ENCODE measurements at regions not wholly inside any gene's neighbourhood (a gene's known extent, or its start where the extent isn't known, plus 50 kb on each side); places are given as distances from the start of the nearest gene placed in this dataset.
A peak's percentile ranks its signal among the peaks of the same experiment; 100 is the strongest.

DNA sequence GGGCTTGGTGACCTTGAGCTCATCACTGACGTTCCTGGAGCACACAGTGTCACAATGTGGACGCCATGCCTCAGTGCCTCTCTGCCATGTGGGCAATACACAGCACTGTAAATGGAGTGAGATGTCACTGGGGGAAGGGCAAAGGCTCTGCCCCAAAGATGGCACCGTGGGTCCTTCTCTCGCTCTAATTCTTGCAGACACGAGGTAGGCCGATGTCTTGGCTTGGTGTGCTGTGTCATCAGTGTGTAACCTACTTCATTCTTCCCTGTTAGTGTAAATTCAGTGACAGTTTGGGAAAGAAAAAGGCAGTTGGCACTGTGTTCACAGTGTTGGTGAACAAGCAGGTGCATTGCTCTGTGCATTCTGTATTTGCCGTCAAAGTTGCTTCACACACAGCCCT is 309.3 kb upstream of the MYT1L start:
- no peak for DNase-seq (ENCODE audit: extremely low read depth in 1 of 2, low read depth in 1 of 2)

- DNase-seq (ENCODE audit: extremely low read depth in 1 of 2, low read depth in 1 of 2): no peak
Measured at GRCh38 chr2:2639251-2640139, 308.4 kb upstream of the MYT1L start.

GRCh38 chr2:2638547-2639220 is 307.6 kb upstream of the MYT1L start:
- DNase-seq (ENCODE audit: extremely low read depth in 1 of 2, low read depth in 1 of 2): no peak

DNA sequence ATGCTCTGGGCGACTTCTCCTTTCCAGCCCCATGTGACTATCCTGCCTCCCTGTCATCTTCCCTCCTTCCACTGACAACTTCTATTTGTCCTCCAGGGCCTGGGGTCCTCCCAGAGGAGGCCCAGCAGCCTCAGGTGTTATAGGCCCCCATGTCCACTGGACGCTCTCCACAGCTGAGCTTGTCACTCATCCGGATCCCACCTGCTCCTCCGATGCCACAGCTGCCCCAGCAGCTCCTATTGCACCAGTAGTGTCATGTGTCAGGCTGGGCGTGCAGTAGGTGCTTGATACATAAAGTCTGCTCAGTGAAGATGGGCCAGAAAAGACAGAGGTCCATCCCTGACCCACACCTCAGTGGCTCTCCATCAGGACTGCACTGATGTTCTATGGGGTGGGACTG is 305.7 kb upstream of the MYT1L start:
- DNase-seq (ENCODE audit: extremely low read depth in 1 of 2, low read depth in 1 of 2): no peak

DNA sequence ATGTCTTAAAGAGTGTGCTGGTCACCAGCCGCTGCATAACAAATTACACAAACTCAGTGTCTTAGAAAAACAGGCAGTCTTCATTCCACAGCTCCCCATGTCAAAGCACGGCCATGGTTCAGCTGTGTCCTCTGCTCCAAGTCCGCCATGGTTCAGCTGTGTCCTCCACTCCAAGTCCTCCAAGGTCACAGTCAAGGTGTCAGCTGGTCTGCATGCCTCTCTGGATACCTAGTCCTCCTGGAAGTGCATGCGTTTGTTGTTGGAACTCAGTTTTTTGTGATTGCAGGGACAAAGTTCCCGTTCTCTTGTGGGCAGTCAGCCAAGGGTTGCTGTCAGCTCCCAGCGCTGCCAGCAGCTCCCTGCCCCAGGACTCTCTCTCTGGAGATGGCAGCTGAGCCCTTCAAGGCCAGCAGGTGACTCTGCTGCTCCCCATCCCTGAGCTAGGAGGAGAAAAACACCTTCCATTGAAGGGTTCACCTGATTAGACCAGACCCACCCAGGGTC is 304.0 kb upstream of the MYT1L start:
- no peak for DNase-seq (ENCODE audit: extremely low read depth in 1 of 2, low read depth in 1 of 2)

DNA sequence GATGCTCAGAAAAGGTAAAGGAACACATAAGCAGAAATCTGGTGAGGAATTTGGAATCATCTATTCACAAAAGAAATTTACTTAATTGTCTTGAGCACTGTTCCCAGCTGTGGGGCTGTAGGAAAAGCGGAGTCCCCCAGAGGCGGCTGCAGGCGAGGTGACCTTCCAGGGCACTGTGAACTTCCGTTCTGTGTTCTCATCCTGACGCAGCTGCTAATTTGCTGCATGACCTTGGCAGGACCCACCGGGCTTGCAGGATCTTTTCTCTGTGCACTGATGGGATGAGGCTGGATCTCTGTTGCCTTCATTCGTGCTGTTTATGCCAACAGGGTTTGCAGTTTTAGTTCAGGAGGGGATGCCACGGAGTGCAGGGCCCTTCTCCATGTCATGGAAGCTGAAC is 301.9 kb upstream of the MYT1L start:
- no peak for DNase-seq (ENCODE audit: extremely low read depth in 1 of 2, low read depth in 1 of 2)

DNA sequence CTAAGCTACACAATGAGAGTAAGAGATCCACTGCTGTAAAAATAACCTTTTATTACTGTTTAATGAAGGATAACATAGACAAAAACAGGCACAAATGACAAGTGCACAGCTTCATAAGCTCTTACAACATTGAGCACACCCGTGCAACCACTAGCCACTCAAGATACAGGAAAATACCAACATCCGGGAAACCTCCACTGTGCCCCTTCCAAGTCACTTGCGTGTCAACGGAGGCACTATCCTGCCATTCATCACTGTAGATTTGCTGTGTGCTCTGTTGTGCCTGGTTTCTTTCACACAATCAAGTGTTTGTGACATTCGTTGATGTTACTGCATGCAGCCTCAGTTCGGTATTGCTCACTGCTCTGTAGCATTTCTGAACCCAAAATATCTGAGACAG is 292.9 kb upstream of the MYT1L start:
- DNase-seq (ENCODE audit: extremely low read depth in 1 of 2, low read depth in 1 of 2): no peak

DNA sequence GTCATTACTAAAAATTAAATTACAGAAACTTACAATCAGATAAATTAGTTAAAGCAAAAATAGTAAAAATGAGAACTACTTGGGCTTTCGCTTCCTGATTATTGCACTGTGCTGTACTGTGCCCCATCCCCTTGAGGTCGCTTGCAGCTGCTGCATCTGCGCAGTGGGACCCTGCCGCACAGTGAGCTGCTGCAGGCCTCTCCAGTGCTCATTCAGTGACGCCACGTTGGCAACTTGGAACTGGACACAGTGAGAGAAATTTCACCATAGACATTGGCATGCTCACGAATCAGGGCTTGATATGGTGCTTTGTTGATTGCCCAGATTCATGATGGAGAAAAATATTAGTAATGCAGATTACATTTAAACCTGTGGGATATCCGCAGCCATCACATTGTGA is 290.8 kb upstream of the MYT1L start:
- DNase-seq (ENCODE audit: extremely low read depth in 1 of 2, low read depth in 1 of 2): no peak

DNA sequence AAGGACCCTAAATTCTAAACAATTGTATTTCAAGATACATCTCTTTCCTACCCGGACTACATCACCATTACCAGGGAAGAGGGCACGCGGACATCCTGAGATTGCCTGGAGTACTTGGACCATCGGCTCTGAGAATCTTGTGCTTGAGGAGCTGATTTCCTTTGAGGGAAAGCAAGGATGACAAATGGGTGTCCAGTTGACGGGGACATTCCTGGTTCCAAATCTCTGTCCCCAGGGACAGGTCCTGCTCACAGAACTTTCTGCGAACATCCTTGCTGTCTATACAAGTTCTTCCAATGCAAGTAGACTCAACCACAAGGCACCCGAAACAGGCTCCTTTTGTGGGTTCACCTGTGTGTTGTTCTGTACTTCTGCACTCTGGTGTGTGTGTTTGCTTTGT is 289.5 kb upstream of the MYT1L start:
- DNase-seq (ENCODE audit: extremely low read depth in 1 of 2, low read depth in 1 of 2): no peak

- no peak for DNase-seq (ENCODE audit: extremely low read depth in 1 of 2, low read depth in 1 of 2)
Measured at GRCh38 chr2:2619995-2620394, 288.9 kb upstream of the MYT1L start.

DNA sequence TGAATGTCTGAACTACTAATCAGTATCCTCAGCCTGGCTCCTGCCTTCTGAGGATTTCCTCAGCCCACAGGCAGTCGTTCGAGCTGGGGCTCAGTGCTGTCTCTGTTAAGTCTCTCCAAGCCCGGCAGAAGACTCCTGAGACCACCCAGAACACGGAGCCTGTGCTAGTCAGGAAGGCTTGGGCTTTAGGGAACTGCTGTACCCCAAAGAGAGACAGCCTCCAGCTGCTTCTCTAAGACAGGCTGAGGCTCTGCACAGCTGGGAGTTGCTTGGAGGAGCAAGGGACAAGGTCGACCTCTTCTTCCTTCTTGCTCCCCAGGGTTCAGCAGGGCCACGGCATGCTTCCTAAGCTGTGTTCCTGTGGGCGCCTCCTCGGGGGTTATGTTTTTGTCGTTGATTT is 283.4 kb upstream of the MYT1L start:
- no peak for DNase-seq (ENCODE audit: extremely low read depth in 1 of 2, low read depth in 1 of 2)

GRCh38 chr2:2613279-2614199 is 282.5 kb upstream of the MYT1L start:
- peak; percentile 61 to 69 for DNase-seq (ENCODE audit: extremely low read depth in 1 of 2, low read depth in 1 of 2)

DNA sequence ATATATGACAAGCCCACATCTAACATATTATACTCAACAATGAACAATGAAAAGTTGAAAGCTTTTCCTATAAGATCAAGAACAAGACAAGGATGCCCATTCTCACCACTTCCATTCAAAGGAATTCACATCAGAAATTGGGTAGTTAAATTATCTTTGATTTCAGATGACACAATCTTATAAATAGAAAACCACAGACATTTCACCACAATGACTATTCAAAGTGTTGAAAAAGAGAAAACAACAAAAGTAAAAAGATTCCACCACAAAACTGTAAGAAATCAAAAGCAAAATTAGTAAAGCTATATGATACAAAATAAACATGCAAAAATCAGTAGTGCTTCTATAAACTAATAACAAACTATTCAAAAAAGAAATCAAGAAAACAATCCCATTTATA is 279.7 kb upstream of the MYT1L start:
- no peak for DNase-seq (ENCODE audit: extremely low read depth in 1 of 2, low read depth in 1 of 2)

- no peak for DNase-seq (ENCODE audit: extremely low read depth in 1 of 2, low read depth in 1 of 2)
Measured at GRCh38 chr2:2600366-2600765, 269.3 kb upstream of the MYT1L start.

GRCh38 chr2:2599441-2599840 is 268.4 kb upstream of the MYT1L start:
- no peak for DNase-seq (ENCODE audit: extremely low read depth in 1 of 2, low read depth in 1 of 2)

- no peak for DNase-seq (ENCODE audit: extremely low read depth in 1 of 2, low read depth in 1 of 2)
Measured at GRCh38 chr2:2597712-2598111, 266.6 kb upstream of the MYT1L start.

GRCh38 chr2:2591542-2591940 is 260.5 kb upstream of the MYT1L start:
- DNase-seq (ENCODE audit: extremely low read depth in 1 of 2, low read depth in 1 of 2): no peak

- DNase-seq (ENCODE audit: extremely low read depth in 1 of 2, low read depth in 1 of 2): no peak
Measured at GRCh38 chr2:2590841-2591541, 259.9 kb upstream of the MYT1L start.

DNA sequence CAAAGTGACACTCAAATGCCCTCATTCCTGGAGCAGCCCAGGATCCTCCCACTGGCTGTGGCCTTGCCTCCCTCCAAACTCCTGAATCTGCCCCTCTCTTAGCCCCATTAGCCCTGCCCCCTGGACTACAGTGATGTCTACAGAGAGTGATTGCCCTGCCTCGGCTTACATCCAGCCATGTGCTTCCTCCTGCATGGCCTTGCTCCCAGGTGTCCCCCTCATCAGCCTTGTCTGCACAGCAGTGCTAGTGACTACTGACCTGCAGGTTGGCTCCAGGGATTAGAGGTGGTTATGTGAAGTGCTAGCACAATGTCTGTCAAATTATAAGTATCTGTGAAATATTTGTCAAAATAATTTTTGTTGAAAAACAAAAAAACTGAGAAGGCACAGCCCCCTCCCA is 259.1 kb upstream of the MYT1L start:
- no peak for DNase-seq (ENCODE audit: extremely low read depth in 1 of 2, low read depth in 1 of 2)

DNA sequence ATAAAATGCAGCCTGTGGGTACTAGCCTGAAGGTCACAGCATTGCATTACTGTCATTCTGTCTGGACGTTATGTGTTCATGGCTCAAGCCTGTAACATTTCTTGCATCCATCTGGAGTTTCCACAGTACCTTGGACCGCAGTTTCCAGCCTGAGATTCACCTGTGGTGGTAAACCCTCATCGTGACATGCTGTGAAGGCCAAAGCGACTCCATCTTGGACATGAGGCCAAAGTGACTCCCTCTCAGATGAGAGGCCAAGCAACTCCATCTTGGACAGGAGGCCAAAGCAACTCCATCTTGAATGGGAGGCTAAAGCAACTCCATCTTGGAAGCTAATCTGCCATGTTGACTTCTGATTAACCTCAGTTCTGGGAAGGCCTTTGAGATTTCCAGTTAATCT is 257.7 kb upstream of the MYT1L start:
- no peak for DNase-seq (ENCODE audit: extremely low read depth in 1 of 2, low read depth in 1 of 2)

- DNase-seq (ENCODE audit: extremely low read depth in 1 of 2, low read depth in 1 of 2): no peak
Measured at GRCh38 chr2:2587354-2587753, 256.3 kb upstream of the MYT1L start.

All from activated CD8-positive, alpha-beta memory T cell treated with anti-CD3 and anti-CD28 coated beads for 1 hour (primary cell).